ENCODE measurements at regions not wholly inside any gene's neighbourhood (a gene's known extent, or its start where the extent isn't known, plus 50 kb on each side); places are given as distances from the start of the nearest gene placed in this dataset.

DNA sequence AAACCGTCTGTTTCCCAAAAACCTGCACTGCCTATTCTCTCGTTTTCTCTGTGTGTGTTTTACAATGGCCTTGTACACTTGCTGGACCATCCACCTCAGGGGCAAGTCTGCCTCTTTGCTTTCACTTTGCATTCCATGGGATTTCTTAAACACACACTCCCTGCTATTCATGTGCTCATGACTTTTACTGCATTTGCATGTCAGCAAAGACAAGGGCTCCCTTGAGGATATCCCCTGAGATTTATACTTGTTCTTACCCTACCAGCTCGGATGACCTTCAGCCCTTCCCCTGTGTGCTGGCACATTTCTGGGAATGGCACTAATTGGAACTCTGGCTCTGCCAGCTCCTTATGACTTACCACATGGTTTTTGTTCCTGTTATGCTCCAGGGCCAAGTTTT, 386.9 kb downstream of the AMY1C start:
- TF ChIP-seq, protein P1, sequence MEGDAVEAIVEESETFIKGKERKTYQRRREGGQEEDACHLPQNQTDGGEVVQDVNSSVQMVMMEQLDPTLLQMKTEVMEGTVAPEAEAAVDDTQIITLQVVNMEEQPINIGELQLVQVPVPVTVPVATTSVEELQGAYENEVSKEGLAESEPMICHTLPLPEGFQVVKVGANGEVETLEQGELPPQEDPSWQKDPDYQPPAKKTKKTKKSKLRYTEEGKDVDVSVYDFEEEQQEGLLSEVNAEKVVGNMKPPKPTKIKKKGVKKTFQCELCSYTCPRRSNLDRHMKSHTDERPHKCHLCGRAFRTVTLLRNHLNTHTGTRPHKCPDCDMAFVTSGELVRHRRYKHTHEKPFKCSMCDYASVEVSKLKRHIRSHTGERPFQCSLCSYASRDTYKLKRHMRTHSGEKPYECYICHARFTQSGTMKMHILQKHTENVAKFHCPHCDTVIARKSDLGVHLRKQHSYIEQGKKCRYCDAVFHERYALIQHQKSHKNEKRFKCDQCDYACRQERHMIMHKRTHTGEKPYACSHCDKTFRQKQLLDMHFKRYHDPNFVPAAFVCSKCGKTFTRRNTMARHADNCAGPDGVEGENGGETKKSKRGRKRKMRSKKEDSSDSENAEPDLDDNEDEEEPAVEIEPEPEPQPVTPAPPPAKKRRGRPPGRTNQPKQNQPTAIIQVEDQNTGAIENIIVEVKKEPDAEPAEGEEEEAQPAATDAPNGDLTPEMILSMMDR (IDR thresholded peaks at IDR 0.05; ENCODE audit: insufficient read depth, low read length), result no peak
- TF ChIP-seq, protein P2, sequence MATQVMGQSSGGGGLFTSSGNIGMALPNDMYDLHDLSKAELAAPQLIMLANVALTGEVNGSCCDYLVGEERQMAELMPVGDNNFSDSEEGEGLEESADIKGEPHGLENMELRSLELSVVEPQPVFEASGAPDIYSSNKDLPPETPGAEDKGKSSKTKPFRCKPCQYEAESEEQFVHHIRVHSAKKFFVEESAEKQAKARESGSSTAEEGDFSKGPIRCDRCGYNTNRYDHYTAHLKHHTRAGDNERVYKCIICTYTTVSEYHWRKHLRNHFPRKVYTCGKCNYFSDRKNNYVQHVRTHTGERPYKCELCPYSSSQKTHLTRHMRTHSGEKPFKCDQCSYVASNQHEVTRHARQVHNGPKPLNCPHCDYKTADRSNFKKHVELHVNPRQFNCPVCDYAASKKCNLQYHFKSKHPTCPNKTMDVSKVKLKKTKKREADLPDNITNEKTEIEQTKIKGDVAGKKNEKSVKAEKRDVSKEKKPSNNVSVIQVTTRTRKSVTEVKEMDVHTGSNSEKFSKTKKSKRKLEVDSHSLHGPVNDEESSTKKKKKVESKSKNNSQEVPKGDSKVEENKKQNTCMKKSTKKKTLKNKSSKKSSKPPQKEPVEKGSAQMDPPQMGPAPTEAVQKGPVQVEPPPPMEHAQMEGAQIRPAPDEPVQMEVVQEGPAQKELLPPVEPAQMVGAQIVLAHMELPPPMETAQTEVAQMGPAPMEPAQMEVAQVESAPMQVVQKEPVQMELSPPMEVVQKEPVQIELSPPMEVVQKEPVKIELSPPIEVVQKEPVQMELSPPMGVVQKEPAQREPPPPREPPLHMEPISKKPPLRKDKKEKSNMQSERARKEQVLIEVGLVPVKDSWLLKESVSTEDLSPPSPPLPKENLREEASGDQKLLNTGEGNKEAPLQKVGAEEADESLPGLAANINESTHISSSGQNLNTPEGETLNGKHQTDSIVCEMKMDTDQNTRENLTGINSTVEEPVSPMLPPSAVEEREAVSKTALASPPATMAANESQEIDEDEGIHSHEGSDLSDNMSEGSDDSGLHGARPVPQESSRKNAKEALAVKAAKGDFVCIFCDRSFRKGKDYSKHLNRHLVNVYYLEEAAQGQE (IDR thresholded peaks at IDR 0.05; ENCODE audit: insufficient replicate concordance, low read depth), result no peak
- TF ChIP-seq POLR2AphosphoS5 (IDR thresholded peaks at IDR 0.05; ENCODE audit: low read depth) (no peak), SPI1 (IDR thresholded peaks at IDR 0.05; ENCODE audit: borderline replicate concordance, low read depth) (no peak)
